ENCODE measurements at regions not wholly inside any gene's neighbourhood (a gene's known extent, or its start where the extent isn't known, plus 50 kb on each side); places are given as distances from the start of the nearest gene placed in this dataset.

- TF ChIP-seq TAF1 (IDR thresholded peaks at IDR 0.05; ENCODE audit: low read depth, low read length) (no peak), POLR2AphosphoS5 (IDR thresholded peaks at IDR 0.05; ENCODE audit: low read depth, low read length) (no peak)
Observed at GRCh38 chr21:24375201-24375600, 1232.1 kb downstream of the MRPL39 start.
